ENCODE measurements at regions not wholly inside any gene's neighbourhood (a gene's known extent, or its start where the extent isn't known, plus 50 kb on each side); places are given as distances from the start of the nearest gene placed in this dataset.
A peak's percentile ranks its signal among the peaks of the same experiment; 100 is the strongest.

GRCh38 chr3:187979564-187979963 is 174.4 kb upstream of the LPP start:
- intact Hi-C loops (cut with DNase I; ENCODE audit: low total_unique reads), result no loop called here
- no peak for DNase-seq
- TF ChIP-seq POLR2A (IDR thresholded peaks at IDR 0.05) (no peak), CTCF (IDR thresholded peaks at IDR 0.05) (no peak)
- 94 to 100% methylated on average over 2 of the region's 2 CpGs for WGBS, 2 donors
- Histone ChIP-seq H3K27me3 (no peaks in the 10 kb centered on the region), H3K9me3 (no peaks in the 10 kb centered on the region), H3K4me1 (peaks cover 8% of the 10 kb centered on the region), H3K36me3 (ENCODE audit: low read depth, missing control alignments) (no peaks in the 10 kb centered on the region), H3K27ac (no peak overlapping the region), H3K4me3 (no peak overlapping the region)

GRCh38 chr3:187980861-187981260 is 173.1 kb upstream of the LPP start:
- Histone ChIP-seq H3K4me1 (peaks cover 8% of the 10 kb centered on the region), H3K36me3 (ENCODE audit: low read depth, missing control alignments) (no peaks in the 10 kb centered on the region), H3K27me3 (no peaks in the 10 kb centered on the region), H3K4me3 (no peak overlapping the region), H3K27ac (no peak overlapping the region), H3K9me3 (no peaks in the 10 kb centered on the region)
- DNase-seq, result no peak
- 87 to 92% methylated on average over 3 of the region's 3 CpGs for WGBS, 2 donors
- intact Hi-C loops (cut with DNase I; ENCODE audit: low total_unique reads), result no loop called here
- TF ChIP-seq CTCF (IDR thresholded peaks at IDR 0.05), result no peak
- TF ChIP-seq POLR2A (IDR thresholded peaks at IDR 0.05), result no peak

GRCh38 chr3:187982142-187982541 is 171.8 kb upstream of the LPP start:
- no peaks in the 10 kb centered on the region for H3K9me3 ChIP-seq
- H3K4me1 ChIP-seq, result peaks cover 8% of the 10 kb centered on the region
- TF ChIP-seq POLR2A (IDR thresholded peaks at IDR 0.05), result no peak
- intact Hi-C loops (cut with DNase I; ENCODE audit: low total_unique reads), result no loop called here
- 74 to 87% methylated on average over 3 of the region's 3 CpGs for WGBS, 2 donors
- H3K27me3 ChIP-seq, result no peaks in the 10 kb centered on the region
- no peak overlapping the region for H3K4me3 ChIP-seq
- H3K27ac ChIP-seq, result no peak overlapping the region
- no peak for DNase-seq
- no peaks in the 10 kb centered on the region for H3K36me3 ChIP-seq (ENCODE audit: low read depth, missing control alignments)

- H3K27me3 ChIP-seq, result no peaks in the 10 kb centered on the region
- no peaks in the 10 kb centered on the region for H3K36me3 ChIP-seq (ENCODE audit: low read depth, missing control alignments)
- TF ChIP-seq POLR2A (IDR thresholded peaks at IDR 0.05) (no peak), CTCF (IDR thresholded peaks at IDR 0.05) (no peak)
- WGBS, 2 donors, result 63 to 74% methylated on average over 6 of the region's 6 CpGs
- H3K27ac ChIP-seq, result peak overlapping the region in 1 of 2 donors; percentile 4
- intact Hi-C loops (cut with DNase I; ENCODE audit: low total_unique reads), result no loop called here
- DNase-seq, result peak; percentile 47
- H3K9me3 ChIP-seq, result no peaks in the 10 kb centered on the region
- no peak overlapping the region for H3K4me3 ChIP-seq
- H3K4me1 ChIP-seq, result peaks cover 8% of the 10 kb centered on the region
These were observed 170.4 kb upstream of the LPP start for GRCh38 chr3:187983484-187984124.

- no peak overlapping the region for H3K4me3 ChIP-seq
- no peak for TF ChIP-seq CTCF (IDR thresholded peaks at IDR 0.05)
- TF ChIP-seq POLR2A (IDR thresholded peaks at IDR 0.05), result no peak
- H3K4me1 ChIP-seq, result peaks cover 8% of the 10 kb centered on the region
- intact Hi-C loops (cut with DNase I; ENCODE audit: low total_unique reads), result no loop called here
- no peak for DNase-seq
- H3K36me3 ChIP-seq (ENCODE audit: low read depth, missing control alignments), result no peaks in the 10 kb centered on the region
- H3K9me3 ChIP-seq, result no peaks in the 10 kb centered on the region
- WGBS, 2 donors, result 88 to 98% methylated on average over 2 of the region's 2 CpGs
- H3K27ac ChIP-seq, result no peak overlapping the region
- H3K27me3 ChIP-seq, result no peaks in the 10 kb centered on the region
These were observed 168.3 kb upstream of the LPP start for GRCh38 chr3:187985647-187986046.
